Neuronal stem cell (in vitro differentiated cells): ENCODE measurements at regions not wholly inside any gene's neighbourhood (a gene's known extent, or its start where the extent isn't known, plus 50 kb on each side); places are given as distances from the start of the nearest gene placed in this dataset.
A peak's percentile ranks its signal among the peaks of the same experiment; 100 is the strongest.

ENCODE experiments used
- DNase-seq: peaks from one replicate; pipeline ENCODE4 v3.0.0-alpha.2; 2013; ENCODE audit warnings: low spot score
- H2AFZ ChIP-seq: one replicate; pipeline ENCODE4 v1.6.1; 2013; ENCODE audit warnings: mild to moderate bottlenecking, low read length, inconsistent platforms
- H2AK5ac ChIP-seq: 2 replicates; pipeline ENCODE4 v1.6.1; 2013; ENCODE audit warnings: low read depth, mild to moderate bottlenecking, inconsistent platforms, low read length, moderate library complexity, mixed read lengths
- H2BK120ac ChIP-seq: 2 replicates; pipeline ENCODE4 v1.6.1; 2013; ENCODE audit warnings: low read depth, mild to moderate bottlenecking, inconsistent platforms, low read length, moderate library complexity, mixed read lengths
- H2BK12ac ChIP-seq: one replicate; pipeline ENCODE4 v1.6.1; 2013; ENCODE audit warnings: low read length, inconsistent platforms
- H2BK15ac ChIP-seq: 2 replicates; pipeline ENCODE4 v1.6.1; 2013; ENCODE audit warnings: mild to moderate bottlenecking, low read length, inconsistent platforms, mixed read lengths
- H2BK5ac ChIP-seq: one replicate; pipeline ENCODE4 v1.6.1; 2013; ENCODE audit warnings: inconsistent platforms, mild to moderate bottlenecking, low read length, moderate library complexity
- H3K14ac ChIP-seq: one replicate; pipeline ENCODE4 v1.6.1; 2013; ENCODE audit warnings: low read length, inconsistent platforms
- H3K18ac ChIP-seq: 2 replicates; pipeline ENCODE4 v1.6.1; 2013; ENCODE audit warnings: low read length, inconsistent platforms
- H3K23ac ChIP-seq: 2 replicates; pipeline ENCODE4 v1.6.1; 2013; ENCODE audit warnings: low read depth, mild to moderate bottlenecking, mixed read lengths, low read length, inconsistent platforms; ENCODE audit not compliant: poor library complexity
- H3K27ac ChIP-seq: replicated peaks from 3 replicates; pipeline ENCODE4 v1.5.1; 2013; ENCODE audit warnings: low read length, inconsistent platforms
- H3K27me3 ChIP-seq, 3 experiments: 2 replicates each; pipeline ENCODE4 v1.6.1; 2013; ENCODE audit warnings: low read length in 3 of 3, mild to moderate bottlenecking in 2 of 3, inconsistent platforms in 1 of 3, low read depth in 1 of 3, mixed read lengths in 1 of 3, moderate library complexity in 1 of 3; ENCODE audit not compliant: control insufficient read depth in 3 of 3, insufficient read depth in 3 of 3
- H3K36me3 ChIP-seq, 2 donors: replicated peaks in 1 of 2; 2 replicates each; pipeline ENCODE4 v1.6.1; 2013; ENCODE audit warnings: low read length in 2 of 2; ENCODE audit not compliant: control insufficient read depth in 2 of 2, insufficient read depth in 2 of 2
- H3K4ac ChIP-seq: 2 replicates; pipeline ENCODE4 v1.6.1; 2013; ENCODE audit warnings: inconsistent platforms, mild to moderate bottlenecking, low read length, moderate library complexity
- H3K4me1 ChIP-seq, 2 donors: 1 replicate in 1 of 2; 2 replicates in 1 of 2; pipeline ENCODE4 v1.6.1; 2013; ENCODE audit warnings: low read length in 2 of 2, low read depth in 1 of 2; ENCODE audit not compliant: control insufficient read depth in 2 of 2, insufficient read depth in 1 of 2
- H3K4me2 ChIP-seq: one replicate; pipeline ENCODE4 v1.6.1; 2013; ENCODE audit warnings: mild to moderate bottlenecking, low read length, inconsistent platforms; ENCODE audit not compliant: insufficient read depth, poor library complexity, severe bottlenecking
- H3K4me3 ChIP-seq, 2 donors: 2 replicates each; pipeline ENCODE4 v1.5.1; 2013; ENCODE audit warnings: low read length in 2 of 2, mild to moderate bottlenecking in 2 of 2, inconsistent platforms in 1 of 2, moderate library complexity in 1 of 2
- H3K79me1 ChIP-seq: one replicate; pipeline ENCODE4 v1.6.1; 2013; ENCODE audit warnings: low read depth, mild to moderate bottlenecking, inconsistent platforms, low read length, moderate library complexity
- H3K9ac ChIP-seq: one replicate; pipeline ENCODE4 v1.6.1; 2013; ENCODE audit warnings: mild to moderate bottlenecking, low read depth, low read length, inconsistent platforms; ENCODE audit not compliant: poor library complexity
- H3K9me3 ChIP-seq, 2 donors: replicated peaks in 1 of 2; 2 replicates each; pipeline versions ENCODE3 to v1.6.1; 2013; ENCODE audit warnings: low read length in 2 of 2, mild to moderate bottlenecking in 2 of 2, inconsistent platforms in 1 of 2, low read depth in 1 of 2, mixed read lengths in 1 of 2, moderate library complexity in 1 of 2; ENCODE audit not compliant: control insufficient read depth in 2 of 2, insufficient read depth in 1 of 2
- H4K8ac ChIP-seq: one replicate; pipeline ENCODE4 v1.6.1; 2013; ENCODE audit warnings: low read depth, mild to moderate bottlenecking, inconsistent platforms, low read length, moderate library complexity
- H4K91ac ChIP-seq: one replicate; pipeline ENCODE4 v1.6.1; 2013; ENCODE audit warnings: low read length, low read depth, mild to moderate bottlenecking, inconsistent platforms; ENCODE audit not compliant: poor library complexity
- WGBS, 2 donors: extraction: QIAGEN DNeasy Blood & Tissue Kit; methylation state at CpG; one replicate each; pipeline ENCODE4 v1.1.7; 2013; ENCODE audit warnings: missing lambda C conversion rate in 2 of 2, mixed read lengths in 1 of 2; ENCODE audit not compliant: insufficient read length in 2 of 2, insufficient replicate concordance in 1 of 2; ENCODE audit errors: extremely low coverage in 2 of 2; 5-methylcytosine and 5-hydroxymethylcytosine counted together

GRCh38 chr13:57558051-57558467, 73.5 kb upstream of the PCDH17 start:
- H3K18ac ChIP-seq, result no peak overlapping the region
- no peaks in the 10 kb centered on the region for H3K79me1 ChIP-seq
- no peak overlapping the region for H3K4ac ChIP-seq
- H3K4me2 ChIP-seq, result no peak overlapping the region
- H2BK5ac ChIP-seq, result no peak overlapping the region
- peak overlapping the region; percentile 5 for H2AFZ ChIP-seq
- H3K9ac ChIP-seq, result no peak overlapping the region
- H4K8ac ChIP-seq, result no peak overlapping the region
- H3K14ac ChIP-seq, result no peak overlapping the region
- no peaks in the 10 kb centered on the region for H3K9me3 ChIP-seq
- no peak overlapping the region for H3K27ac ChIP-seq
- no peak overlapping the region for H2BK15ac ChIP-seq
- H4K91ac ChIP-seq, result no peak overlapping the region
- H3K36me3 ChIP-seq, result no peaks in the 10 kb centered on the region
- WGBS, 2 donors, result no CpG with 5 or more reads among the region's 4 CpGs
- H2BK120ac ChIP-seq, result no peak overlapping the region
- no peaks in the 10 kb centered on the region for H3K27me3 ChIP-seq
- H3K4me1 ChIP-seq, result no peaks in the 10 kb centered on the region
- no peak overlapping the region for H3K23ac ChIP-seq
- H2BK12ac ChIP-seq, result no peak overlapping the region
- DNase-seq, result peak; percentile 8
- H3K4me3 ChIP-seq, result no peak overlapping the region
- no peak overlapping the region for H2AK5ac ChIP-seq

- H3K14ac ChIP-seq, result no peak overlapping the region
- H3K4me1 ChIP-seq, result no peaks in the 10 kb centered on the region
- no peak for DNase-seq
- H2BK5ac ChIP-seq, result no peak overlapping the region
- no peak overlapping the region for H2AFZ ChIP-seq
- H3K23ac ChIP-seq, result no peak overlapping the region
- no peak overlapping the region for H2BK15ac ChIP-seq
- no peaks in the 10 kb centered on the region for H3K36me3 ChIP-seq
- no peak overlapping the region for H2AK5ac ChIP-seq
- H3K4ac ChIP-seq, result no peak overlapping the region
- H2BK12ac ChIP-seq, result no peak overlapping the region
- H3K27ac ChIP-seq, result no peak overlapping the region
- H3K4me3 ChIP-seq, result no peak overlapping the region
- no peak overlapping the region for H4K91ac ChIP-seq
- H4K8ac ChIP-seq, result no peak overlapping the region
- no peaks in the 10 kb centered on the region for H3K9me3 ChIP-seq
- no peak overlapping the region for H3K4me2 ChIP-seq
- no peak overlapping the region for H2BK120ac ChIP-seq
- H3K18ac ChIP-seq, result no peak overlapping the region
- no peaks in the 10 kb centered on the region for H3K79me1 ChIP-seq
- H3K27me3 ChIP-seq, result no peaks in the 10 kb centered on the region
- no peak overlapping the region for H3K9ac ChIP-seq
- WGBS, 2 donors, result no CpG with 5 or more reads among the region's 2 CpGs
Observed at GRCh38 chr13:57568865-57569264, 62.7 kb upstream of the PCDH17 start.

- H2BK5ac ChIP-seq, result no peak overlapping the region
- DNase-seq, result no peak
- WGBS, 2 donors, result no CpG with 5 or more reads among the region's 1 CpG
Observed at GRCh38 chr13:57569986-57570385, 61.6 kb upstream of the PCDH17 start.

More at GRCh38 chr13:57569986-57570385, 61.6 kb upstream of the PCDH17 start:
- Histone ChIP-seq H3K4me2 (no peak overlapping the region), H2BK120ac (no peak overlapping the region), H3K9ac (no peak overlapping the region), H2BK12ac (no peak overlapping the region), H4K91ac (no peak overlapping the region), H3K9me3 (no peaks in the 10 kb centered on the region), H3K79me1 (no peaks in the 10 kb centered on the region), H3K23ac (no peak overlapping the region), H3K4ac (no peak overlapping the region), H3K27me3 (no peaks in the 10 kb centered on the region), H4K8ac (no peak overlapping the region), H3K4me3 (no peak overlapping the region), H3K14ac (no peak overlapping the region), H2BK15ac (no peak overlapping the region), H2AFZ (no peak overlapping the region), H3K18ac (no peak overlapping the region), H3K4me1 (no peaks in the 10 kb centered on the region), H3K27ac (no peak overlapping the region), H2AK5ac (no peak overlapping the region), H3K36me3 (no peaks in the 10 kb centered on the region)
